ENCODE measurements at regions not wholly inside any gene's neighbourhood (a gene's known extent, or its start where the extent isn't known, plus 50 kb on each side); places are given as distances from the start of the nearest gene placed in this dataset.

DNA sequence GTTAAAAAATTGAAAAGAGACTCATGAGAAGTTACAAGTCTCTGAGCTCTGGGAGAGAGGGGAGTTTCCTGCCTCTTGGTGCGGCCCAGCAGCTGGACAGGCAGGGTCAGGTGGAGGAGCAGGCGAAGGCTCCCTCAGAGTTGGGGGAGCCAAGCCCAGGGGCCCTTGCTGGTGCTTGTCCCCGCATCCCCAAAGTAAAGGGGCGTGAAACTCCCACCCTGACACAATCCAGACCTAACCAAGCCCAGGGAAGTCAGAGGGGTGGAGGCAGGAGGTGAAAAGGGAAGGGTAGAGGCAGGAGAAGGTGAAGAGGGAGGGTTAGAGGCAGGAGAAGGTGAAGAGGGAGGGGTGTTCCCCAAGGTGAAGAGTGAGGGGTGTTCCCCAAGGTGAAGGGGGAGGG lies 322.8 kb downstream of the GLRX3 start:
- TF ChIP-seq L3MBTL2 (conservative IDR thresholded peaks at IDR 0.05) (no peak), HDGF (IDR thresholded peaks at IDR 0.05; ENCODE audit: borderline replicate concordance) (no peak), SP1 (IDR thresholded peaks at IDR 0.05) (no peak), FOXA1 (IDR thresholded peaks at IDR 0.05) (no peak), FOXM1 (IDR thresholded peaks at IDR 0.05; ENCODE audit: borderline replicate concordance) (no peak), TARDBP (IDR thresholded peaks at IDR 0.05) (no peak), ELF4 (IDR thresholded peaks at IDR 0.05) (no peak), ARNT (IDR thresholded peaks at IDR 0.05) (no peak), FOXK2 (IDR thresholded peaks at IDR 0.05) (no peak), BHLHE40 (IDR thresholded peaks at IDR 0.05; ENCODE audit: borderline replicate concordance) (no peak), ZNF384 (IDR thresholded peaks at IDR 0.05) (no peak), NFRKB (IDR thresholded peaks at IDR 0.05) (no peak), SUZ12 (IDR thresholded peaks at IDR 0.05) (no peak)

Data from HEK293T (cell line).